Cardiac septum (tissue), 1 donor: ENCODE measurements at regions not wholly inside any gene's neighbourhood (a gene's known extent, or its start where the extent isn't known, plus 50 kb on each side); places are given as distances from the start of the nearest gene placed in this dataset.
"Not testable (repeated sequence)": the region's sequence is repeated elsewhere in the genome, so short reads cannot be mapped to it uniquely, and the experiment has no call there.

Experiments
- DNase-seq: peaks from one replicate; pipeline ENCODE4 v3.0.0-alpha.2; 2020; ENCODE audit warnings: low spot score
- intact Hi-C: fragments of 100-400 bp; cut with DNase I; formaldehyde crosslinking; loops from one replicate; pipeline ENCODE4 v1.14.0; 2022
- donor health status: DM: no; HTN: no; CAD: no.

DNA sequence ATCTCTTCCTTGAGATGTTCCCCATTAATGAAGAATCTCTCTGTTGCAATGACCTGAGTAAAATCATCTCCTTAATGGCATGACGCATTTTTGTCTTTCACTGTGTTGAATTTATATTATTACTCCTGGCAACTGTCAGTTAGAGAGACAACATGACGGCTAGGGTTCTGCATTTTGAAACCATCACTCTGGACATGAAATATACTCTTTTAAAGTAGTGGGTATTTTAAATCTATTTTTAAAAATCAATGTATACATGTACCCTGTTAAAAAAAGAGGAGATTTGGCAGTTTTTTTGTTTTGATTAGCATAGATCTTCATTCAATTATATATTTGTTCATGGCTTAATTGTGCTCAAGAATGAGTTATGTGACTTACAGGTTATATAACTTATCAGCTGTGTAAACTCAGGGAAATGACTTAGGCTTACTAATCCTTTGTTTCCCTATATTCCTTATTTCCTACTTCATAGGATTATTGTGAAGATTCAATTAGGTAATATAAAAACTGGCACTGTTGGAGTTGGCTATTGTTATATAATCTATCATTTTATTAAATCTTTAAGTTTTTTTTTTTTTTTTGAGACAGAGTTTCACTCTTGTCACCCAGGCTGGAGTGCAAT lies 632.0 kb upstream of the SPRY2 start:
- intact Hi-C loops: no loop called here
- no peak for DNase-seq

DNA sequence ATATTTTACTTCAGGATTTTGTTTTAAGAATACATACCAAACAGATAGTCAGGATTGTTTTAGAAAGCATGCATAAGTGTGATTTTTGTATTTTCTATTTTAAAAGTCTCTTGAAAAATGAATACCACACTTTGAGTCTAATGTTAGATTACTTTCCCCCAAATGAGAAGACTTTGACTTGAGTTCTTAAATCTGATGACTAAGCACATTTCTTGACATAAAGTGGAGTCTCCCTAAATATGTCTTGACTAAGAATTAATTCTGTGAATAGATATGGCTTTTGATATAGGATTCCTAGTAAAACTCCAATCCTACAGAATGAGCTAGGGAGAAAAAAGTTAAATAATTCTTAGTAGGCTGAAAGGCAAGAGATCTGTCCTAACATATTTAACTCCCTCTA lies 624.2 kb upstream of the SPRY2 start:
- intact Hi-C loops: no loop called here
- DNase-seq: no peak

DNA sequence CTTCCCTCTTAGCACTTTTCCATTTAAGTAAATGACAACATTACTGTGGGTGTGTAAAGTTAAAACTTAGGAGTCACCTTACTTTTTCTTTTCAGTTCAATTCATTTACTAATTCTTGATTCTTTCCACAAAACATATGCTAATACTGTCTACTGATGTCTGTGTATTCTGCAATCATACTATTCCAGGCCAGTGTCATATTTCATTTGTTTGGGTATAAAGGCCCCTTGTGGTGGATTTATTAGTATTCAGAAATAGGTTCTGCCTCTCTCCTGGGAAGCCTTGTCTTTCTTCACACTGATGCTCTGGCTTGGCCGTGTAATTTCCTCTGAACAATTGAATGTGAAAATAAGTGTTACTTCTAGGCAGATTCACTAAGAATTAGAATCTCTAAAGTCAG lies 621.9 kb upstream of the SPRY2 start:
- intact Hi-C loops: no loop called here
- DNase-seq: no peak

DNA sequence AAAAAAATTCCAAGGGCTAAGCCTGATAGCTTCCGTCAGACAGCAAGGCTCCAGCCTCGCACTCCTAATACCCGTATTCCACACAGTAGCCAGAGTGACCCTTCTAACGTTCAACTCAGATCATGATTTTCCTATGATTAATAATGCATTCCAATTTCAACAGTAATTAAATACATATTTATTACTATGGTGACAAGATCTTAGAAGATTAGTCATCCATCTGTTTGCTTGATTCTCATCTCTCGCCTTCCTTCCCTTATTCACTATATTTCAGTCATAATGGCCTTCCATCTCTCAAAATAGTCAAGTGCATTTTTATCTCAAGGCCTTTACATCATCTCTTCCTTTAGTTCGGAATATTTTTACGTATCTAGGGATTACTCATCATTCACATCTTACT lies 621.2 kb upstream of the SPRY2 start:
- intact Hi-C loops: no loop called here
- DNase-seq: no peak

DNA sequence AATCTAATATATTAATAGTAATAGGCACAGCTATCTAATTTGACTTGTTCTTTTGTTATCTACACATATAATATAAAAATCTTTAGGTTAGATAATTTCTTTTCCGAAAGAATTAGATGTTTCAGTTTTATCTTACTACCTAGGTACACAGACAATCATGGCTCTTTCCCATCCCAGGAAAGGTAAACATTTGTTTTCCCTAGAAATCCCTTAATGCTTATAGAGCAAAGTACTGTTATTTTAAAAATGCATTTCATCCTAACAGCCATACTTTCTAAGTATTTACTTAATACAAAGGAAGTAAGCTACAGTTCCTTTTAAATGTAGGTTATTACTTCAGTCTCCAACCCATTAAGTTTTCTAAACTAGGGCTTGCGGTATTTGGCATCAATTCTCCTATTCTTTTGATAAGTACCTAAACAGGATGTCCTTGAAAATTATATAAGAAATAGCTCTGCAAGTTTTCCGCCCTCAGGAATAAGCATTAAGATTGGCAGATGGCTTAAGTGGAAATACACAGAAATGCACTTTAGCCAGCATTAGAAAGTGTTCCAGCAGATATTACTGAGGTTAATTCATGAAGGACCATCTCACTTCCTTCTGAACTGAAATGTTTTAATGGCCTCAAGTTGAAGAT lies 616.2 kb upstream of the SPRY2 start:
- no peak for DNase-seq
- intact Hi-C loops: no loop called here

DNA sequence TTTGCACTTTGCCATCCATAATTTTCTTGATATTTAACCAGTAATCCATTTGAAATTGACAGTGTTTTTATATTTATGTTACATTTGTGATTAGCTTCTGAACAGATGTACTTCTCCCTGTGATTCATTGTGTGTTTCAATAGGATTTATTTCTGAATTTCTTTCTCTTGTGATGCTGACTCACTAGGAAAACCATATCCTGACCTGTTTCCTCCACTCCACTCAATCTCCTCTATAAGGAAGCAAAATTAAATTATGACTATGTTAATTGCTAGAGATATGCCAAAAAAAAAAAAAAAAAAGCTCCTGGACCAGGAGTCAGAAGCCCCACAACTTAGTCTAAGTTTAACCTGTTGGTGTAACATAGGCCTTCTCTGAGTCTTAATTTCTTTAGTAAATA lies 614.6 kb upstream of the SPRY2 start:
- no peak for DNase-seq
- intact Hi-C loops: no loop called here

DNA sequence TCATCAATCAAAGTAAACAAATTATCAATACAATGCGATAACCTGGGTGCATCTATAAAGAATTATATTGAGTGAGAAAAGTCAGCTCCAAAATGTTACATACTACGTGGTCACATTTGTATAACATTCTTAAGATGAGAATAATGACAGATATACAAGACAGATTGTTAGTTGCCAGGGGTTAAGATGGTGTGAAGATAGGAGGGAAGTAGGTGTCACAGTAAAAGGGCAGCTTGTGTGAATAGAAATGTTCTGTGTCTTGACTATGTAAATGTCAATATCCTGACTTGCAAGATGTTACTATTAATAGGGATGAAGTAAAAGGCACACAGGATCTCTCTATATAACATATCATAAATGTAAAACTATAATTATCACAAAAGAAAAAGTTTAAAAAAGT lies 611.2 kb upstream of the SPRY2 start:
- DNase-seq: no peak
- intact Hi-C loops: no loop called here

DNA sequence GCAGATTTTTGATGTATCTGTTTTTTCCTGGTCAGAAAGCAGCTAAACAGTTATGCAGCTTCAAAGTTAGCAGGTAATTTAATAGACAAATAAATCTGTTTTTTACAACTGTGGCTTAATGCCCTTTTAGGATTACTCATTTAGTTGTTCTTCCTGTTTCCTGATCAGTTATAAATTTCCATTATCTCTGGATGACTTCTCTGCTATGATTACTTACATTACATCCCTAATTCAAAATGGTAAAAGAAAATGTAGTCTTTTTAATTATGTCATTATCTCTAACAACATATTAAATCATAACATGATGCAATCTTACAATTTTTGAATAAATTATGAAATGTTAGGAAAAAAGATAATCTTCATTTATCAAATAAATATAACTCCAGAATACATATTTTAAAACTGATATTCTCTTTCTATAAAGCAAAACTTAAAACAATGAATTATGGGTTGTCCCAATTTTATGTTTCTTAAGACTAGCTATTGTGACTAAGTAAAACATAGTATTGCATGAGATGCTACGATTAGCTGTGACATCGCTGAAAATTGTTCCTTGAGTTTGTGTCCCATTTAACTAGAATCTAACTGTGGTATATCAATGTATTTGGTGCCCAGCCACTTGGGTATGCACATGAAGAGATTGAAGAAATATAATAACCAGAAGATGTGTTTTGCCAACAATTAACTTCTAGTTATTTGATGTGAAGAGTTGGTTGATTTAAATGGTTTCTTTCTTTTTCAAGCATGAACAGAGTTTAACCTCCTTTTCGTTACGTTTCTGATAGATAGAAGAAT lies 605.3 kb upstream of the SPRY2 start:
- DNase-seq: no peak
- intact Hi-C loops: no loop called here

DNA sequence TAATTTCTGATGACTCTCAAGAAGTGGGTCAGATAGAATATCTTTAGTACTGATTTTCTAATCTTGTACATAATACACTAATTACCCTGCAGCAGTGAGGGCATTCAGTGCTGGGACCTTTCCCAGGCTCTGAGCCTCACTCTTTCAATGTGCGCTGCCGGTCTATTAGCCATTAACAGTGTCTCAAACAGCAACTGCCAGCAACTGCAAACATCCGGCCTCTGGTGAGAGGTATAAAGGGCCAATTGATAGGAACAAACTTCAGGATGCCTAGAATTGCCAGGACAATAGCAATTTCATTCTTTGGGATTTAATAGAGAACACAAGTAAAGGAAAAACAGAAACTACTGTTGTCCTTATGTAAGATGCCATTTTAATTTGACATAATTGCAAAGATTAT lies 604.4 kb upstream of the SPRY2 start:
- intact Hi-C loops: no loop called here
- no peak for DNase-seq

DNA sequence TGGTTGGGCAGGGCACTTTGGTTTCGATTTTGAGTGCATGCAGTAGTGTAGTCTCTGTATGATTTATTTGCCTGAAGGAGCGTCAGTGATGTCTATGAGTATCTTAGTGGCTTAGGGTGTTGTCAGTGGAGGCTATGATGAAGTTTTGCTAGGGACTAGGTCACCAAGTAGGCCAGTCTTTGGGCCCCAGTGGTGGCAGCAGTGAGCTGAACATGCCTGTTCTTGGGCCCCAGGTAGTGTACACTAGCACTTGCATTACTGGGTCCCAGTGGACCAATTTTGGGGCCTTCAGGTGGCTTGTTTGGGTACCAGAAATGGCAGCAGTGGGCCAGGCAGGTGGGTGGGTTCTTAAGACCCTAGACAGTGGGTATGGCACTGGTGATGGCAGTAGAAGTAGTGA lies 598.7 kb upstream of the SPRY2 start:
- no peak for DNase-seq
- intact Hi-C loops: no loop called here

DNA sequence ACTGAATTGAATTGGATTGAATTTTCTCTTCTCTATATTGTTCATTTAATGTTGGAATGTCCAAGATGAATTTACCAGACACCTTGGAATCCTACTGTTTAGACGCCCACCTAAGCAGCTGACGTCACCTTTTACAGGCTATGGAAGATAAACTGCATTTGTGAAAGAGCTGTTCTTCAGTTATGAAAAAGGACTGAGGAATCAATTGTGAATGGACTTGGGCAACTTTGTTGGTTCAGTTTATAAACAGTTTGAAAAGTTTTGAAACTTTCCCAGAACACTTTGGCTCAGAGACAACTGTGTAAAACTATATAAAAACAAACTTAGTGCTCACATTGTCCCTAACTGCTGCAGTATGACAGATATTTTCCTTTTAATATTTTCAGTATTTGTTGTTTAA lies 590.8 kb upstream of the SPRY2 start:
- intact Hi-C loops: no loop called here
- DNase-seq: no peak

DNA sequence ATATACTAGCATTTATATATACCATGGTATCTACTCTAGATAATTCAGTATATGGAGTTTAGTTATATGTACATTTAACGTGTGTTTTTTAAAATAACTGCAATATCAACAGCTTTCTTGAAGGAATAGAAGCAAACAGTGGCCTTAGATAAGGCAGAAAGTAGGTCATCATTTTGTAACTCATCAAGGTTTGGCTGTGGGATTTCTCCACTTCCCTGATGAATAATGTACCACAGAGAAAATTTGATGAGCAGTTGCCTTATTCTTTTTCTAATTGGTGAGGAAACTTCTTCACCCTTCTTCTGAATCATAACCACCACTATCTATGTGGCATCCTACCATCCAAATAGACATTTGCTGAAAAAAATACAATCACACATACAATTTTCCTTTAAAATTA lies 590.2 kb upstream of the SPRY2 start:
- intact Hi-C loops: no loop called here
- DNase-seq: no peak

DNA sequence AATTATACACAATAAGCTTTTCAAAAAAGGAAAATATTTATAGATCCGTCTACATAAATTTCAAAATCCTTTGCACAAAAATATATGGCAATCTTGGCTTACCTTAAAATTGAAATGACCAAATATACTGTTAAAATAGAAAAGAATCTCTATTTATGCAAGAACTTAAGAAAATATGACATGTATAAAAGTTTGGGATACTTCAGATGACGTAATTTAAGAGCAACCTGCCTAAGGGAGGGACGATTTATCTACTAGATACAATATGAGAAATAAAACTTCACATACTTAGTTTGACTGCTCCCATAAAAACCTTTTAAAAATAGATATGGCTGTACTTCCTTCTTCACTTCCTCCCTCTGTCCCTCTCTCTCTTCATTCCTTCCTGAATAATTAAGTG lies 587.3 kb upstream of the SPRY2 start:
- intact Hi-C loops: loop anchor here (10.0 kb wide), 1 partner anchor 453 kb away; no protein-coding TSS in a partner anchor

DNA sequence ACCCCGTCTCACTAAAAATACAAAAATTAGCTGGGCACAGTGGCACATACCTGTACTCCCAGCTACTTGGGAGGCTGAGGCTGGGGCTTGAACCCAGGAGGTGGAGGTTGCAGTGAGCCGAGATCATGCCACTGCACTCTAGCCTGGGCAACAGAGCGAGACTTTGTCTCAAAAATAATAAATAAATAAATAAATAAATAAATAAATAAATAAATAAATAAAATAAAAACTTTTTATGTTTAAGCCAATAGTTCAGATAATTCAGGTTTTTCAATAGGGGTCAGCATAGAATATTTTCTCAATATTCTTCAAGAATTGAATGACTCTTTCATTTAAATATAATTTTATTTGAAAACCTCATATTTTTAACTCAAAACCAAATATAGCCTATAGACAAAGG lies 585.1 kb upstream of the SPRY2 start:
- DNase-seq: not testable (repeated sequence)
- intact Hi-C loops: loop anchor here (10.0 kb wide), 1 partner anchor 451 kb away; no protein-coding TSS in a partner anchor

More for the DNA sequence above, 587.3 kb upstream of the SPRY2 start:
- no peak for DNase-seq

DNA sequence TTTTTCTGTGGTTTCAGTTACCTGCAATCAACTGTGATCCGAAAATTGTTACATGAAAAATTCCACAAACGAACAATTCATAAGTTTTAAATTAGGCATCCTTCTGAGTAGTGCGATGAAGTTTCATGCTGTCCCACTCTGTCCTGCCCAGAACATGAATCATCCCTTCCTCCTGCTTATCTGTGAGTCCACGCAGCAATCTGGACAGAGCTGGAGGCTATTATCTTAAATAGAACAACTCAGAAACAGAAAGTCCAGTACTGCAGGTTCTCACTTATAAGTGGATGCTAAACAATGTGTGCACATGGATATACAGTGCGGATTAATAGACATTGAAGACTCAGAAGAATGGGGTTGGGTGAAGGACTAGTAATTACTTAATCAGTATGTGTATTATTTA lies 583.7 kb upstream of the SPRY2 start:
- DNase-seq: no peak
- intact Hi-C loops: loop anchor here (10.0 kb wide), 1 partner anchor 450 kb away; no protein-coding TSS in a partner anchor

DNA sequence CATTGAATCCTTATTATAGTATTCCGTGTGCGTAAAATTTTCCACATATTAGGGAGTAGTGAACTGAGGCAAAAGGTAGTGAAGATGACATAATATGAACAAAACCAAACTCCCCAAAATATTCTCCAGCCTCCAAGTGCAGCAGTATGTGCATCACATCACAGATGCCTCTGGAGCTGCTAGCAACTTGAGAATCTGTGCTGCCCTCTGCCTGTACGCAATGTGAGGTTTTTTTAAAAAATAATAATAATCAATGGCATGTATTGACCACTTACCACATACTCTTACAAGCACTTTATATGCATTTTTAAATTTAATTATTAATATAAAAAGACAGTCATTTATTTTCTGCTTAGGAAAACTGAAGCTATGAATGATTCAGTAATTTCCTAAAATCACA lies 583.0 kb upstream of the SPRY2 start:
- DNase-seq: no peak
- intact Hi-C loops: loop anchor here (10.0 kb wide), 1 partner anchor 449 kb away; no protein-coding TSS in a partner anchor

DNA sequence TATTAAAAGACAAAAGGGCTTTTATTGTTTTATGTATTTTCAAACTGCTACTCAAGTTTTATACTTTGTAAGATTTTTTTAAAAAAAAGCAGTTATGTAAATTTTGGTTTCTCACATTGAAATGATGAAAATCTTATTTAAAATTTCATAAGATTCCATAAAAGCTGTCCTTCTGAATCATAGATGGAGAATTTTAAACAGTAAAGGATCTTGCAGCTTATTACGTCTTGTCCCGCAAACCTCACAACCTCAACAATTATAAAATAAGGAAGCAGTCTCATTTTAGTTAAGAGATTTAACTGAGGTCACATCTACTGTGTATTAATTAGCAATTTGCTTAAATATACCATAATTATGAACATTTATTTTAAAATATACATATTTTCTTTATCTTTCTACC lies 581.0 kb upstream of the SPRY2 start:
- no peak for DNase-seq
- intact Hi-C loops: loop anchor here (10.0 kb wide), 1 partner anchor 447 kb away; no protein-coding TSS in a partner anchor

DNA sequence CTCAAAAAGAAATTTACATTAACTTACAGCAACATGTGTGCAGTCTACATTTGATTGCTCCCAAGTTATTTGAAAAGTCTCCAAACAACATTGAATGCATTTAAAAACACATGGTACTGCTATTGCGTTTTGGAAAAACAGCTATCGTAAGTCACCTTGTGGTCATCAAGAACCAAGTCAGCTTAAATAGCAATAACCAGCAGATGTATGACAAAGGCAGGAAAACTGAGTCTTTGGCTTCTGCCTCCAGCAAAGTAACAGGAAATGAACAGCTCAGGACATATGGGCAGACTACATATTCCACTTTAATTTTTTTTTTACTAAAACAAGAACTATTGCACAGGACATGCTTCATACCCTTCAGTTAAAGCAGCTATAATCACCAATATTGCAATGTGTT lies 580.6 kb upstream of the SPRY2 start:
- intact Hi-C loops: loop anchor here (10.0 kb wide), 1 partner anchor 447 kb away; no protein-coding TSS in a partner anchor

DNA sequence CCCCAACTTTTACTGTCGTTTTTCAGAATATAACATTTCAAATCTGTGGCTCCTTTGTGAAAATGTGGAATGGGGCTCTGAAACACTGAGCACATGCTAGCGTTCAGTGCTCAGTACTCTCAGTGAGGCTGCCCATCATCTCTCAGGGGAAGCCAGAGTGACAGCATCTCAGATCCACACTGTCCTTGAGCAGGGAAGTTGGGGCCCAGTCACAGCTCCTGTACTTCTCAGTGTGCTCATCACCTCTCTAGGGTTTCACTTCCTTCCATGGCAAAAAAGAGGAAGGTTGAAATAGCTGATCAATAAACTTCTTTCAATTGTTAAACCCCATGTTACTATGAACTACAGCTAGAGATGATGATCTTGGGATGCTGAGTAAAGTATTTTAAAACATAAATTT lies 565.9 kb upstream of the SPRY2 start:
- DNase-seq: no peak
- intact Hi-C loops: no loop called here

More for the DNA sequence above, 580.6 kb upstream of the SPRY2 start:
- no peak for DNase-seq

DNA sequence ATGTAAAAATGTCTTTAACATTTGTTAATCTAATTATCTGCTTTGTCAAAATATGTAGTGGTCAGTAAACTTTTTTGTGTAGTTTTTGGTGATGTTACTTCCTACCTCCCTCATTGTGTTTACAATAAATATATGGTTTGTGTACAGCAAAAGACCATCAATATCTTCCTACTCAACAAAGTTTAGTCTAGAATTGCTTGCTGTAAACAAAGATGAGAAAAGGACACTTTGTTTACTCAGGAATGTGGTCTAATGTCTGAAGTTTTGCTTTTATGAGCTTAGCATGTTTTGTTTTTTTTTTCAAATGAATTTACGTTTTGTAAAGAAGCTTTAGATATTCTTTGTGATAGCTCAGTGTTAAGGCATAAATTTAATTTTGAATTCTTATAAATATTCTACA lies 563.5 kb upstream of the SPRY2 start:
- no peak for DNase-seq
- intact Hi-C loops: no loop called here

DNA sequence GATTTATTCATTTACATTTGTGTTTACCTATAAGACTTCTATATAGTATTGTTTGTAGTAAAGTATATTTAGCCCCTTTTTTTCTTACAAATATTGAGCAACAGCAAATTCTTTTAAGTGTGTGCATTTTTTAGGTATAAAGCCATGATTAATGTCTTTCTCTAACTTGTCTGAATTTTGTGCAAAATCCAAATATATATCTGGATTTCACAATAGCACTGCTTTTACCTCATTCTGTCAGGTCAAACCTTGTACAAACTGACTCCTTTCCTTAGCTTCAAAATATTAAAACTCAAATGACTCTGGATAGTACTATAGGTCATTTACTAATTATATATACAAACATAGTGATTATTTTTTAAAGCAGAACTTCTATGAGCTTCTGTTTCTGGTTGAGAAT lies 563.0 kb upstream of the SPRY2 start:
- no peak for DNase-seq
- intact Hi-C loops: no loop called here
